ENCODE measurements at regions not wholly inside any gene's neighbourhood (a gene's known extent, or its start where the extent isn't known, plus 50 kb on each side); places are given as distances from the start of the nearest gene placed in this dataset.

DNA sequence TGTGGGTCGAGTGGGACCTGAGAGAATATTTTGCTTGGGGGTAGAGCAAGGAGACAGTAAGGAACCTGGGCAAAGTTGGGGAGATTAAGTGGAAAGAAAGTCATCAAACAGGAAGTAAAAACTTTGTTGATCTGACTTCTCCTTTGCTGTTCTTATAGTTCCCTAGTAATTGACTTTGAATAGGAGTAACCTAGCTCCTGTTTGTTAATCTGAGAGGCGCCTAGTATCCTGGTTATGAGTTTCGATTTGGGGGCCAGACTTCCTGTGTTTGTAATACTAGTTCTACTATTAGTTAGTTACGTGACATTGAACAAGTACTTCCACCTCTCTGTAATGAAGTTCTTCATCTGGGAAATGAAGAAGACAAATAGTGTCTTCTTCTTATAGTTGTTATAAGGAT, 99.1 kb downstream of the ZNF365 start:
- H3F3A ChIP-seq (replicated peaks; ENCODE audit: insufficient read depth): no peaks in the 10 kb centered on the region
- H3K9ac ChIP-seq: no peak overlapping the region
- no peak for DNase-seq
- H3K4me3 ChIP-seq (ENCODE audit: low read depth in 2 of 2, low read length in 1 of 2): no peak overlapping the region
- no peaks in the 10 kb centered on the region for H3K36me3 ChIP-seq (replicated peaks in 1 of 2; ENCODE audit: control insufficient read depth in 1 of 2, insufficient read depth in 2 of 2, low read length in 1 of 2)
- H3K27ac ChIP-seq (ENCODE audit: low read depth in 2 of 2, low read length in 1 of 2): no peak overlapping the region
- H3K9me3 ChIP-seq: no peaks in the 10 kb centered on the region
- WGBS (ENCODE audit: low lambda C conversion rate): 57% methylated on average over 4 of the region's 4 CpGs
- no peaks in the 10 kb centered on the region for H3K9me2 ChIP-seq
- TF ChIP-seq SMC3 (IDR thresholded peaks at IDR 0.05; ENCODE audit: low read depth, low read length) (no peak), EZH2phosphoT487 (IDR thresholded peaks at IDR 0.05; ENCODE audit: borderline replicate concordance, low read depth) (no peak), RAD21 (IDR thresholded peaks at IDR 0.05; ENCODE audit: low read length) (no peak), MXI1 (IDR thresholded peaks at IDR 0.05; ENCODE audit: low read depth, low read length) (no peak), MEF2A (IDR thresholded peaks at IDR 0.05; ENCODE audit: borderline replicate concordance, low read depth) (no peak), ELF1 (IDR thresholded peaks at IDR 0.05) (no peak), POLR2AphosphoS5 (IDR thresholded peaks at IDR 0.05; ENCODE audit: low read depth, low read length) (no peak), JUND (IDR thresholded peaks at IDR 0.05) (no peak), FOSL2 (IDR thresholded peaks at IDR 0.05; ENCODE audit: borderline replicate concordance, low read depth) (no peak), RXRA (IDR thresholded peaks at IDR 0.05; ENCODE audit: borderline replicate concordance, low read depth) (no peak), NRF1 (IDR thresholded peaks at IDR 0.05; ENCODE audit: low read depth, low read length) (no peak)
- TF ChIP-seq, protein P1, sequence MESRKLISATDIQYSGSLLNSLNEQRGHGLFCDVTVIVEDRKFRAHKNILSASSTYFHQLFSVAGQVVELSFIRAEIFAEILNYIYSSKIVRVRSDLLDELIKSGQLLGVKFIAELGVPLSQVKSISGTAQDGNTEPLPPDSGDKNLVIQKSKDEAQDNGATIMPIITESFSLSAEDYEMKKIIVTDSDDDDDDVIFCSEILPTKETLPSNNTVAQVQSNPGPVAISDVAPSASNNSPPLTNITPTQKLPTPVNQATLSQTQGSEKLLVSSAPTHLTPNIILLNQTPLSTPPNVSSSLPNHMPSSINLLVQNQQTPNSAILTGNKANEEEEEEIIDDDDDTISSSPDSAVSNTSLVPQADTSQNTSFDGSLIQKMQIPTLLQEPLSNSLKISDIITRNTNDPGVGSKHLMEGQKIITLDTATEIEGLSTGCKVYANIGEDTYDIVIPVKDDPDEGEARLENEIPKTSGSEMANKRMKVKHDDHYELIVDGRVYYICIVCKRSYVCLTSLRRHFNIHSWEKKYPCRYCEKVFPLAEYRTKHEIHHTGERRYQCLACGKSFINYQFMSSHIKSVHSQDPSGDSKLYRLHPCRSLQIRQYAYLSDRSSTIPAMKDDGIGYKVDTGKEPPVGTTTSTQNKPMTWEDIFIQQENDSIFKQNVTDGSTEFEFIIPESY (IDR thresholded peaks at IDR 0.05; ENCODE audit: borderline replicate concordance, low read depth): no peak
- no peak overlapping the region for H3K4me2 ChIP-seq
- H3K27me3 ChIP-seq (ENCODE audit: insufficient read depth): no peaks in the 10 kb centered on the region
- ChIA-PET POLR2A (no interaction called here), CTCF (interaction anchor here (1.5 kb wide), 1 partner anchor 9 kb away, joined by 4 read pairs; no protein-coding TSS in a partner anchor)
- H4K20me1 ChIP-seq (ENCODE audit: insufficient read depth): no peaks in the 10 kb centered on the region
- H3K79me2 ChIP-seq (ENCODE audit: insufficient read depth): no peaks in the 10 kb centered on the region
- H3K4me1 ChIP-seq (ENCODE audit: control insufficient read depth in 1 of 2, insufficient read depth in 2 of 2, low read depth in 1 of 2, low read length in 1 of 2): no peaks in the 10 kb centered on the region; a peak in 1 of 4 replicates
- no peak overlapping the region for H2AFZ ChIP-seq (ENCODE audit: low read depth)

DNA sequence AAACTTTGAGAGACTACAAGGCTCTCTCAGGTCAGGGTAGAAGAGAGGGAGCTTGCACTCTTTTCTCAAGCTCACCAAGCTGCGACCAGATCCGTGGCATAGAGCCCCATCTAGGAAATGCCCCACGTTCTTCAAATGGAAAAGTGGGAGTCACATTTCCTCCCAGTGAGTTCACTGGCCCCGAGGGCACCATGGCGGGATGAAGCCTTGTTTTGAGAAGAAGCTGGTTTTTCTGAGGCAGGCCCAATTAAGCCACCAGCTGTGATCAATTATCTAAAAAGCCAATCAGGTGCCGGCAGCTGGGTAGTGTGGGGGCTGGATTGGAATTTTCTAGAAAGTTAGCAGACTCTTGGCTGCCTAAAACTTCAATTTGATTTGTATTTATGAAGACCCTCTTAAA, 101.4 kb downstream of the ZNF365 start:
- Histone ChIP-seq H3K4me1 (ENCODE audit: control insufficient read depth in 1 of 2, insufficient read depth in 2 of 2, low read depth in 1 of 2, low read length in 1 of 2) (no peaks in the 10 kb centered on the region; a peak in 1 of 4 replicates), H3K79me2 (ENCODE audit: insufficient read depth) (no peaks in the 10 kb centered on the region), H3K9ac (no peak overlapping the region), H2AFZ (ENCODE audit: low read depth) (no peak overlapping the region), H3K9me3 (no peaks in the 10 kb centered on the region), H3K27ac (ENCODE audit: low read depth in 2 of 2, low read length in 1 of 2) (no peak overlapping the region), H3K36me3 (replicated peaks in 1 of 2; ENCODE audit: control insufficient read depth in 1 of 2, insufficient read depth in 2 of 2, low read length in 1 of 2) (no peaks in the 10 kb centered on the region), H3K9me2 (no peaks in the 10 kb centered on the region), H3K4me3 (ENCODE audit: low read depth in 2 of 2, low read length in 1 of 2) (no peak overlapping the region), H4K20me1 (ENCODE audit: insufficient read depth) (no peaks in the 10 kb centered on the region), H3K27me3 (ENCODE audit: insufficient read depth) (no peaks in the 10 kb centered on the region), H3K4me2 (no peak overlapping the region), H3F3A (replicated peaks; ENCODE audit: insufficient read depth) (no peaks in the 10 kb centered on the region)
- no peak for TF ChIP-seq ELF1 (IDR thresholded peaks at IDR 0.05)
- TF ChIP-seq FOXJ3 (CRISPR knock-in tag; IDR thresholded peaks at IDR 0.05): no peak
- no peak for TF ChIP-seq GABPA (IDR thresholded peaks at IDR 0.05; ENCODE audit: low read depth)
- TF ChIP-seq TCF12 (IDR thresholded peaks at IDR 0.05): no peak
- ChIA-PET POLR2A (no interaction called here), CTCF (no interaction called here)
- WGBS (ENCODE audit: low lambda C conversion rate): 50% methylated on average over 6 of the region's 6 CpGs
- DNase-seq: no peak

Data from SK-N-SH (cell line).